ENCODE measurements at regions not wholly inside any gene's neighbourhood (a gene's known extent, or its start where the extent isn't known, plus 50 kb on each side); places are given as distances from the start of the nearest gene placed in this dataset.

DNA sequence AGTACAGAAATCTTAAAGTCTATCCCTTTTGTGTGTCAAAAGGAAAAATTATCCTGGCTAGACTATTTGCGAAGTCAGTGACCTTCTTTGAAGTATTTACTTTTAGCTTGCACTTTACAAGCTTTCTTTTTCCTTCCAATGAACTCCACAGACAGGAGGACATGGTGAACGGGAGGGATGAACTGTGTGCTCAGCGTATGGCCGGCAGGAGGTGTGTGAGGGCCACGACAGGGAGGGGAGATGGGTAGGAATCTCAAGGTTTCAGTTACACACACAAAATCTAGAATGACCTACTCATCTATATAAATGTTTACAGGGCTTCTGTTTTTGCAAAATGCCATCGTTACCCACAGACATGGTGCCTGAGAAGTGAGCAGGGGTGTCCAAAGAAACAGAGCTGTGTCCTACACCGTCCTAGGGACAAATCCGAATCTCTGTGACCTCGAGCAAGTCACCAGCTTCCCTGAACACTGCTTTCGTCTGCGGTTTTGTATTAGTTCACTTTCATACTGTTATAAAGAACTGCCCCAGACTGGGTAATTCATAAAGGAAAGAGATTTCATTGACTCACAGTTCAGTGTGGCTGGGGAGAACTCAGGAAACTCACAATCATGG, 537.2 kb downstream of the LIG4 start:
- no peaks in the 10 kb centered on the region for H3K4me1 Mint-ChIP-seq (ENCODE audit: low read depth)
- ChIA-PET POLR2A (no interaction called here), CTCF (no interaction called here)
- H3K27me3 Mint-ChIP-seq: no peaks in the 10 kb centered on the region
- no peak overlapping the region for H3K4me3 Mint-ChIP-seq
- Histone ChIP-seq H3K27me3 (ENCODE audit: control insufficient read depth in 1 of 2, insufficient read depth in 2 of 2, low read length in 2 of 2) (no peaks in the 10 kb centered on the region), H3K36me3 (ENCODE audit: insufficient read depth, low read length) (no peaks in the 10 kb centered on the region), H3K4me3 (ENCODE audit: low read length) (no peak overlapping the region), H3K27ac (ENCODE audit: low read depth in 1 of 2, low read length in 2 of 2) (no peak overlapping the region), H3K9me3 (ENCODE audit: control insufficient read depth in 1 of 2, insufficient read depth in 1 of 2, low read length in 2 of 2) (peaks cover 0 to 29% of the 10 kb centered on the region in 2 experiments), H3K4me1 (ENCODE audit: insufficient read depth, low read length) (no peaks in the 10 kb centered on the region)
- peaks cover 6% of the 10 kb centered on the region for H3K9me3 Mint-ChIP-seq
- TF ChIP-seq, protein P1, sequence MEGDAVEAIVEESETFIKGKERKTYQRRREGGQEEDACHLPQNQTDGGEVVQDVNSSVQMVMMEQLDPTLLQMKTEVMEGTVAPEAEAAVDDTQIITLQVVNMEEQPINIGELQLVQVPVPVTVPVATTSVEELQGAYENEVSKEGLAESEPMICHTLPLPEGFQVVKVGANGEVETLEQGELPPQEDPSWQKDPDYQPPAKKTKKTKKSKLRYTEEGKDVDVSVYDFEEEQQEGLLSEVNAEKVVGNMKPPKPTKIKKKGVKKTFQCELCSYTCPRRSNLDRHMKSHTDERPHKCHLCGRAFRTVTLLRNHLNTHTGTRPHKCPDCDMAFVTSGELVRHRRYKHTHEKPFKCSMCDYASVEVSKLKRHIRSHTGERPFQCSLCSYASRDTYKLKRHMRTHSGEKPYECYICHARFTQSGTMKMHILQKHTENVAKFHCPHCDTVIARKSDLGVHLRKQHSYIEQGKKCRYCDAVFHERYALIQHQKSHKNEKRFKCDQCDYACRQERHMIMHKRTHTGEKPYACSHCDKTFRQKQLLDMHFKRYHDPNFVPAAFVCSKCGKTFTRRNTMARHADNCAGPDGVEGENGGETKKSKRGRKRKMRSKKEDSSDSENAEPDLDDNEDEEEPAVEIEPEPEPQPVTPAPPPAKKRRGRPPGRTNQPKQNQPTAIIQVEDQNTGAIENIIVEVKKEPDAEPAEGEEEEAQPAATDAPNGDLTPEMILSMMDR (IDR thresholded peaks at IDR 0.05): no peak
- DNase-seq (no peak), ATAC-seq (ENCODE audit: poor library complexity) (no peak)
- no peak overlapping the region for H3K27ac Mint-ChIP-seq
- H3K36me3 Mint-ChIP-seq (ENCODE audit: low read depth): no peaks in the 10 kb centered on the region
- intact Hi-C loops (cut with DNase I, micrococcal nuclease): no loop called here

DNA sequence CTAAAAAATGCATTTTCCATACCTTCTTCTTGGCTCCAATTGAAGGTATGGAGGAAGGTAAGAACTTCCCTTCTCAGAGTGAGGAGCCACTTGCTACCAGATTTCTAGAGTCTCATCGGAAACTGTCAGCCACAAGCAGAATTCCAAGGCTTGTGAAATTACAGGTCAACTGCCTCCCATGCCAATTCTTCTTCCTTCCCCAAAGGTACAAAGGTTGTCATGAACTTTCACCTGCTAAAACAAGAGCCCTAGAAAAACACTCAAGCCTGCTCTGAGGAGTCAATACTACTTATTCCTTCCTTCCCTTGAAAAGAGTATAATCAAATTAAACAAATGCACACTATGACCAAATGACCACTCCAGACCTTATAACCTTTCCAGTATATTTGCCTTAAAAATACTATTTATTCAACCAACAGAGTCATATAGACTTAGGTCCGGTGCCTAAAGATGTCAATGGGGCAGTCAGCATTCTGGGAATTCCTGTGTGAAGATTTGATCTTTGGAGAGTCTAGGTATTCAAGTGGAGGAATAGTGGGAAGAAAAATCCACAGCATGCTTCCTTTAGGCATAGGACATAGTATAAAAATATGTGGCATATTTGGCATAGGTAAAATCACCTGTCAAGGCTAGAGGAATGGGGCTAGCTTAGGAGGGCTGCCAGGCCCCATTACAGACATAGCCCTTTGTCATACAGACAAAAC, 539.3 kb downstream of the LIG4 start:
- intact Hi-C loops (cut with DNase I, micrococcal nuclease): no loop called here
- DNase-seq (no peak), ATAC-seq (ENCODE audit: poor library complexity) (no peak)
- no peaks in the 10 kb centered on the region for H3K4me1 Mint-ChIP-seq (ENCODE audit: low read depth)
- no peak overlapping the region for H3K4me3 Mint-ChIP-seq
- H3K27ac Mint-ChIP-seq: no peak overlapping the region
- Histone ChIP-seq H3K9me3 (ENCODE audit: control insufficient read depth in 1 of 2, insufficient read depth in 1 of 2, low read length in 2 of 2) (peaks cover 0 to 11% of the 10 kb centered on the region in 2 experiments), H3K4me3 (ENCODE audit: low read length) (no peak overlapping the region), H3K36me3 (ENCODE audit: insufficient read depth, low read length) (no peaks in the 10 kb centered on the region), H3K27me3 (ENCODE audit: control insufficient read depth in 1 of 2, insufficient read depth in 2 of 2, low read length in 2 of 2) (no peaks in the 10 kb centered on the region), H3K27ac (ENCODE audit: low read depth in 1 of 2, low read length in 2 of 2) (no peak overlapping the region), H3K4me1 (ENCODE audit: insufficient read depth, low read length) (no peaks in the 10 kb centered on the region)
- TF ChIP-seq, protein P1 (IDR thresholded peaks at IDR 0.05): no peak
- H3K9me3 Mint-ChIP-seq: peaks cover 9% of the 10 kb centered on the region
- POLR2A ChIA-PET: no interaction called here
- CTCF ChIA-PET: no interaction called here
- H3K36me3 Mint-ChIP-seq (ENCODE audit: low read depth): no peaks in the 10 kb centered on the region
- H3K27me3 Mint-ChIP-seq: no peaks in the 10 kb centered on the region

DNA sequence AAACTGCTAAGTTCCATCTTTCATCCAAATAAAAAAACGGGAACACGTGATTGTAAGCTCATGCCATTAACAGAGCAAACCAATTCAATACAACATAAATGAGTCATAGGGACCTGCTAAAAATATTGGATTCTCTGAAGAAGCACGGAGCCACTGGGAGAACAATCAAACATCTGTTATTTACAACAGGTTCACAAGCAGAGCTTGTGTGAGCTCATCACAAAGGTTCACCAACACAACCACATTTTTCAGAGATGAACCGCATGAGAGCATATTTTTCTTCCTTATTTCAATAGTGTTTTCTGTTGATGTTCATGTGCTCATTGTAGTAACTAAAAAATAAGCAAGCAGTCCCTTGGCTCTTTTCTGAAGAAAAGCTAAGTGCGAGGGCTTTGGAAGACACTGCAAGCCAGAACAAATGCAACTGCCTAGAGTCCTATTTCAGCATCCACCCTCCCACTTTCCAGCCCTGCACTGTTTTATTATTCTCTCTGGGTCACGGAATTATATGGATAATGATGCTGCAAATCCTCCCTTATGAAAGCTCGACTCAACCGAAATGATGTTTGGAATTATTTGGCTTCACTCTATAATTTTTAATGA, 545.8 kb downstream of the LIG4 start:
- H3K27ac Mint-ChIP-seq: no peak overlapping the region
- no peaks in the 10 kb centered on the region for H3K4me1 ChIP-seq (ENCODE audit: insufficient read depth, low read length)
- ChIA-PET POLR2A (no interaction called here), CTCF (no interaction called here)
- no peak overlapping the region for H3K27ac ChIP-seq (ENCODE audit: low read depth in 1 of 2, low read length in 2 of 2)
- H3K36me3 Mint-ChIP-seq (ENCODE audit: low read depth): no peaks in the 10 kb centered on the region
- TF ChIP-seq, protein P1 (IDR thresholded peaks at IDR 0.05): no peak
- intact Hi-C loops (cut with DNase I, micrococcal nuclease): no loop called here
- no peaks in the 10 kb centered on the region for H3K36me3 ChIP-seq (ENCODE audit: insufficient read depth, low read length)
- H3K27me3 Mint-ChIP-seq: no peaks in the 10 kb centered on the region
- no peak for DNase-seq
- H3K4me3 Mint-ChIP-seq: no peak overlapping the region
- no peak for ATAC-seq (ENCODE audit: poor library complexity)
- peaks cover 8% of the 10 kb centered on the region for H3K9me3 Mint-ChIP-seq
- no peak overlapping the region for H3K4me3 ChIP-seq (ENCODE audit: low read length)
- no peaks in the 10 kb centered on the region for H3K4me1 Mint-ChIP-seq (ENCODE audit: low read depth)
- H3K27me3 ChIP-seq (ENCODE audit: control insufficient read depth in 1 of 2, insufficient read depth in 2 of 2, low read length in 2 of 2): no peaks in the 10 kb centered on the region
- H3K9me3 ChIP-seq (ENCODE audit: control insufficient read depth in 1 of 2, insufficient read depth in 1 of 2, low read length in 2 of 2): no peaks in the 10 kb centered on the region

All from CD4-positive, alpha-beta T cell (primary cell).